HG03159 (cell line): ENCODE measurements at regions not wholly inside any gene's neighbourhood (a gene's known extent, or its start where the extent isn't known, plus 50 kb on each side); places are given as distances from the start of the nearest gene placed in this dataset.
"Not testable (repeated sequence)": the region's sequence is repeated elsewhere in the genome, so short reads cannot be mapped to it uniquely, and the experiment has no call there.

ENCODE experiments used
- ATAC-seq: cut with Tn5 transposase; IDR thresholded peaks from one replicate; pipeline ENCODE4 v1.9.1; 2021; ENCODE audit warnings: mild to moderate bottlenecking, moderate library complexity; ENCODE audit not compliant: unreplicated experiment

GRCh38 chr10:80938903-80939302 lies 401.2 kb downstream of the SH2D4B start:
- ATAC-seq, result no peak

GRCh38 chr10:80945264-80945880 lies 407.7 kb downstream of the SH2D4B start:
- peak; percentile 67 for ATAC-seq

GRCh38 chr10:80946073-80946472 lies 408.4 kb downstream of the SH2D4B start:
- no peak for ATAC-seq

GRCh38 chr10:80946957-80947726 lies 409.4 kb downstream of the SH2D4B start:
- no peak for ATAC-seq

- ATAC-seq, result no peak
These were observed 412.1 kb downstream of the SH2D4B start for GRCh38 chr10:80949785-80950184.

- no peak for ATAC-seq
These were observed 414.7 kb downstream of the SH2D4B start for GRCh38 chr10:80952436-80952835.

- no peak for ATAC-seq
These were observed 419.5 kb downstream of the SH2D4B start for GRCh38 chr10:80957161-80957560.

GRCh38 chr10:80964179-80964578 lies 426.5 kb downstream of the SH2D4B start:
- no peak for ATAC-seq

- peak; percentile 87 for ATAC-seq
These were observed 427.4 kb downstream of the SH2D4B start for GRCh38 chr10:80964955-80965614.

GRCh38 chr10:80966326-80966986 lies 428.8 kb downstream of the SH2D4B start:
- no peak for ATAC-seq

GRCh38 chr10:80967357-80967756 lies 429.7 kb downstream of the SH2D4B start:
- not testable (repeated sequence) for ATAC-seq

- ATAC-seq, result no peak
These were observed 431.2 kb downstream of the SH2D4B start for GRCh38 chr10:80968903-80969302.

- ATAC-seq, result no peak
These were observed 433.8 kb downstream of the SH2D4B start for GRCh38 chr10:80971461-80971860.

GRCh38 chr10:80976658-80977057 lies 439.0 kb downstream of the SH2D4B start:
- no peak for ATAC-seq

GRCh38 chr10:80985102-80985501 lies 447.4 kb downstream of the SH2D4B start:
- no peak for ATAC-seq

- ATAC-seq, result no peak
These were observed 448.9 kb downstream of the SH2D4B start for GRCh38 chr10:80986596-80986995.

GRCh38 chr10:80988755-80989154 lies 451.1 kb downstream of the SH2D4B start:
- peak; percentile 73 for ATAC-seq

GRCh38 chr10:80996615-80997193 lies 459.0 kb downstream of the SH2D4B start:
- ATAC-seq, result no peak

GRCh38 chr10:81000781-81001180 lies 463.1 kb downstream of the SH2D4B start:
- ATAC-seq, result no peak

- no peak for ATAC-seq
These were observed 464.7 kb downstream of the SH2D4B start for GRCh38 chr10:81002382-81002781.

GRCh38 chr10:81007872-81008271 lies 470.2 kb downstream of the SH2D4B start:
- no peak for ATAC-seq
